DOHH2 (cell line): ENCODE measurements at regions not wholly inside any gene's neighbourhood (a gene's known extent, or its start where the extent isn't known, plus 50 kb on each side); places are given as distances from the start of the nearest gene placed in this dataset.

Experiments
- CTCF ChIP-seq: fragments of 200-600 bp; sonication (generic); IDR thresholded peaks from one replicate; pipeline ENCODE4 v1.5.1; 2014; ENCODE audit warnings: antibody characterized with exemption, mild to moderate bottlenecking, low read depth, low read length; ENCODE audit not compliant: poor library complexity, severe bottlenecking
- EZH2phosphoT487 ChIP-seq: fragments of 200-600 bp; sonication (generic); IDR thresholded peaks from 2 replicates; pipeline ENCODE4 v1.6.1; 2017; ENCODE audit warnings: borderline replicate concordance, mild to moderate bottlenecking, antibody characterized with exemption, low read length, moderate library complexity, mixed read lengths

GRCh38 chr5:166862581-166862980, 1428.9 kb upstream of the WWC1 start:
- TF ChIP-seq CTCF (no peak), EZH2phosphoT487 (no peak)
